Omental fat pad (tissue), 3 donors: ENCODE measurements at regions not wholly inside any gene's neighbourhood (a gene's known extent, or its start where the extent isn't known, plus 50 kb on each side); places are given as distances from the start of the nearest gene placed in this dataset.

ENCODE experiments used
- ATAC-seq: fragments of 150-250 bp; one replicate; pipeline ENCODE4 v1.9.1; 2016; ENCODE audit warnings: mild to moderate bottlenecking, moderate library complexity; ENCODE audit not compliant: low FRiP score
- DNase-seq: peaks from one replicate; pipeline ENCODE4 v3.0.0-alpha.2; 2019; ENCODE audit warnings: low spot score
- CTCF ChIP-seq, 3 donors: fragments of 450-650 bp; IDR thresholded peaks; one replicate each; pipeline ENCODE4 v1.5.1; 2016 to 2017; ENCODE audit warnings: antibody characterized with exemption in 3 of 3, mild to moderate bottlenecking in 3 of 3, moderate library complexity in 2 of 3

GRCh38 chrX:43005561-43005960, 227.6 kb upstream of the PPP1R2C start:
- TF ChIP-seq CTCF (IDR thresholded peaks at IDR 0.05) = no peak
- ATAC-seq = no peak
- DNase-seq = no peak

GRCh38 chrX:43008356-43008755, 230.4 kb upstream of the PPP1R2C start:
- no peak for DNase-seq
- no peak for ATAC-seq
- no peak for TF ChIP-seq CTCF (IDR thresholded peaks at IDR 0.05)

- ATAC-seq (no peak), DNase-seq (no peak)
- no peak for TF ChIP-seq CTCF (IDR thresholded peaks at IDR 0.05)
Observed at GRCh38 chrX:43016021-43016420, 238.1 kb upstream of the PPP1R2C start.

GRCh38 chrX:43018031-43018430, 240.1 kb upstream of the PPP1R2C start:
- no peak for DNase-seq
- TF ChIP-seq CTCF (IDR thresholded peaks at IDR 0.05) = no peak
- no peak for ATAC-seq

GRCh38 chrX:43019021-43019420, 241.1 kb upstream of the PPP1R2C start:
- ATAC-seq (no peak), DNase-seq (no peak)
- no peak for TF ChIP-seq CTCF (IDR thresholded peaks at IDR 0.05)

GRCh38 chrX:43025806-43026315, 247.9 kb upstream of the PPP1R2C start:
- no peak for TF ChIP-seq CTCF (IDR thresholded peaks at IDR 0.05)
- no peak for ATAC-seq
- no peak for DNase-seq

- DNase-seq = no peak
- TF ChIP-seq CTCF (IDR thresholded peaks at IDR 0.05) = no peak
- no peak for ATAC-seq
Observed at GRCh38 chrX:43064096-43064495, 286.1 kb upstream of the PPP1R2C start.
